ENCODE measurements at regions not wholly inside any gene's neighbourhood (a gene's known extent, or its start where the extent isn't known, plus 50 kb on each side); places are given as distances from the start of the nearest gene placed in this dataset.
A peak's percentile ranks its signal among the peaks of the same experiment; 100 is the strongest.

DNA sequence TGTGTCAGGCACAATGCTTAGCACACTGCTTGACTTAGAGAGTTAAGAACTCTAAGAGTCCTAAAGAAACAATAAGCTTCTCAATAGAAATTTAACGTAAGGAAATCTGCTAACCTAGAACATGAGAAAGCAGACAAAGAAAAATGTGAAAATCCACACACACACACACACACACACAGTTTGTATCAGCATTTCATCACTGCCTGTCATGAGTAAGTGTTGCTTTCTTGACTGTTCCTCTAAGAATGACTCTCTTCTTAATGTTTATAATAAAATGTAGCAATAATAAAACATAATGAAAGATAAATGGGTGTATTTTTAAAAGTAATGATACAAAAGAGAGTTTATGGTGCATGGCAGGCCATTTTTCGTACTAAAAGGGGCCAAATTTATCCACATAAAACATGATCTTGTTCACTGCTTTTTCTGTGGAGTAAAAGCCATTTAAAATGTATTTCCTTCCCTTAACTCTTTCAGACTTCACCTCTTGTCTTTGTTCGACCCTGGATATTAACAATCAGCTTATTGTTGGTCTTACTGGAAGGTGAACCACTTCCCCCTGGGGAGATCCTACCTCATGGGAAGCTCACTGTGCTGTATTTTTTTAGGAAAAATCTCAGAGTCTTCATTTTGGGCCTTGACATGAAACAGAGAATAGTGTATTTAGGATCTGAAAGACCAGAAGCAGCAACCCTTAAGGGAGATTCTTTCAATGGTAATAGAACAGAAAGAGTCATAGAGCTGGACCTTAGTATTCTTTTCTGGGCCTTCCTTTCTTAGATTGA lies 107.3 kb upstream of the ANKRD55 start:
- DNase-seq: no peak

DNA sequence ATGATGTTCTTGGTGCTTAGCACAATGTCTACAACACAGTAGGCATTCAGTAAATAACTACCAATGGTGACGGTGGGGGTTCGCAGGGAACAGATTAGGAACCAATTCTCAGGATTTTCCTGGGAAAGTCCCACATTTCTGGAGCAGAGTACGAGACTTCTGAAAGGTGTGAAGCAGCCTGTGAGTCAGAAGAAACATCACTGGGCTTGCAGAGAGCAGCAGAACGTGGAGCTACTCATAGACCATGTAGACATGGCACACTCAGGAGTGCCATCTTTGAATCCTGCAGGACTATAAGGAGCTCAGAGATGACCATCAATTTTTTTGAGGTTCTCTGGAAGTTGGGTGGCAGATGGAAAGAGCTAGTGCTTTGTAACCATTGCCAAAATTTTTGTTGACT lies 106.6 kb upstream of the ANKRD55 start:
- DNase-seq: no peak

DNA sequence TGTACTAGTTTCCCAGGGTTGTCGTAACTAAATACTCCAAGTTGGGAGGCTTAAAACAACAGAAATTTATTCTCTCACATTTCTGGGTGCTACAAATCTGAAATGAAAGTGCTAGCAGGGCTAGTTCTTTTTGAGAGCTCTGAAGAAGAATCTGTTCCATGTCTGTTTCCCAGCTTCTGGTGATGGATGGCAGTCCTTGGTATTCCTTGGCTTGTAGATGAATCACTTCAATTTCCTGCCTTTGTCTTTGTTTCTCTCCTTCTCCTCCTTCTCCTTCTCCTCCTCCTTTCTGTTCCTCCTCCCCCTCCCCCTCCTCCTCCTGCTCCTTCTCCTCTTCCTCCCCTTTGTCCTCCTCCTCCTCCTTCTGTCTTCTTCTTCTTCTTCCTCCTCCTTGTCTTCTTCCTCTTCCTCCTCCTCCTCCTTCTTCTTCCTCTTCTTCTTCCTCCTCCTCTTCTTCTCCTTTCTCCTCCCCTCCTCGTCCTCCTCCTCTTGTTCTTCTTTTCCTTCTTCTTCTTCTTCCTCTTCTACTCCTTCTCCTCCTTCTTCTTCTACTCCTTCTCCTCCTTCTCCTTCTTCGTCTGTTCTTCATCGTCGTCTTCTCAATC lies 104.7 kb upstream of the ANKRD55 start:
- no peak for DNase-seq

DNA sequence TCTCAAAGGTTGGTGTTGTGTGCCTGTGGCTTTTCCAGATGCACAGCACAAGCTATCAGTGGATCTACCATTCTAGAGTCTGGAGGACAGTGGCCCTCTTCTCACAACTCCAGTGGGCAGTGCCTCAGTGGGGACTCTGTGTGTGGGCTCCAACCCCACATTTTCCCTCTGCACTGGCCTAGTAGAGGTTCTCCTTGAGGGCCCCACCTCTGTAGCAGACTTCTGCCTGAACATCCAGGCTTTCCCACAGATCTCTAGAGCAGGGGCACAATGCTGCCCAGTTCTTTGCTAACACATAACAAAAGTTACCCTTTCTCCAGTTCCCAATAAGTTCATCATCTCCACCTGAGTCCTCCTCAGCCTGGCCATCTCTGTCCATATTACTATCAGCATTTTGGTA lies 102.1 kb upstream of the ANKRD55 start:
- no peak for DNase-seq

DNA sequence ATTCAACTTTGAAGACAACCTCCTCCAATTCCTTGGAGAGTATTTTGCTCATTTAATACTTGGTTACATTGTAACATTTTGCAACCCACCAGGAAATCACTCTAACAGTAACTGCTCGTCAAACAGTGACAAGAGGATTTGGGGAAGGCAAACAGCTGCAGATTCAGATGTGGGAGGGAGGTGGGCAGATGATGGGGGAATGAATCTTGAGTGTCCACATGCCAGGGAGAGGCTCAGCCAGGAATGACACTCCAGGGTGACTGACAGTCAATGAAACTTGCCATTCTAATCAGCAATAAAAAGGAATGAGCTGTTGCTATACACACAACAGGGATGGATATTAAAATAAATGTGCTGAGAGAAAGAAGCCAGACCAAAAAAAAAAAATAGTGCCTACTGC lies 97.7 kb upstream of the ANKRD55 start:
- no peak for DNase-seq

DNA sequence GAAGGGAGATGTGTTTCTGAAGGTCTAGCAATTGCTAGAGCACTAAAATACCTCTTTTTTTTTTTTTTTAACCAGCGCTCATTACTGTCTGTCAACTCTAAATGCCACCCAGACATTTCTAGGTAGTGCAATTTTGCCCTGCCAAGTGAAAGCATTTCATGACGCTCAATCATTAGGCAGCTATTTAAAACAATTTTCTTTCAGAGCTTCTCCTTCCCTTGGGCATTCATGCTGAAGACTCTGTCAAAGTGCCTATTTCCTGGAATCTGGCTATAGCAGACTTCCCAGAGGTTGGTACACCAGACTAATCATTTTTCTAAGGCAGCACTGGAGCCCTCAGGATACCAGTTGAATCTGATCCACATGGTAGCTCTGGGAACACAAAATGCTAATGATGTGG lies 97.0 kb upstream of the ANKRD55 start:
- no peak for DNase-seq

DNA sequence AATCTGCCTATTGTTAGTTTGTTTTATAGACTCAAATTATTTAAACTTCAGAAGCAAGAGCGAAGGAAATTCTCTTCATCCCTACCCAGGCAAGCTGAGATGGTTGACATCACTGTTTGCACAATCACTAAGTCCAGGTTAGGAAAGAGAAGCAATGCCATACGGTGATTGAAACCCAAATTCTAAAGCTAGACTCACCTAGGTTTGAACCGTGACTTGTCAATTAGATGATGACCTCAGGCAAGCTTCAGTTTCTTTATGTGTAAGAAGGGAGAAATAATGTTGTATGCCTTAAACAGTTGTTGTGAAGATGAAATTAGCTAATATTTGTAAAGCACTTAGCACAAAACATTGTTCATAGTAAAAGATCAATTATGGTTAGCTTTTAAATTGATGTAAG lies 96.5 kb upstream of the ANKRD55 start:
- no peak for DNase-seq

- no peak for DNase-seq
These were observed 95.8 kb upstream of the ANKRD55 start for GRCh38 chr5:56328753-56329560.

DNA sequence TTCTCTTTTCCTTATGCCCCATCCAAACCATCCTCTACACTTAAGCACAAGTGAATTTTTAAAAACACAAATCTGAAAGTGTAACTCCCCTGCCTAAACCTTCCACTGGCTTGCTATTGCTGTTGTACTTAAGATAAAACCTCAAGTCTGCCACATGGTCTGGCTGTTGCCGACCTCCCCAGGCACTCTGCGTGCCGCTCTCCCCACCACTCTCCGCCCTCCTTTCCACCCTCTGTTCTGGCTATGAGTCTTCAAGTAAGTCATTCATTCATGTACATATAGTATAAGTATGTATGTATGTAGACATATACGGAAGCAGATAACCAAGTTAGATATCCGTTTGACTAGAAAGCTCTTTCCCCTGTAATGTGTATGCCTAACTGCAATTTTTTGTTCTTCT lies 94.7 kb upstream of the ANKRD55 start:
- no peak for DNase-seq

- DNase-seq: no peak
These were observed 93.6 kb upstream of the ANKRD55 start for GRCh38 chr5:56326770-56327169.

DNA sequence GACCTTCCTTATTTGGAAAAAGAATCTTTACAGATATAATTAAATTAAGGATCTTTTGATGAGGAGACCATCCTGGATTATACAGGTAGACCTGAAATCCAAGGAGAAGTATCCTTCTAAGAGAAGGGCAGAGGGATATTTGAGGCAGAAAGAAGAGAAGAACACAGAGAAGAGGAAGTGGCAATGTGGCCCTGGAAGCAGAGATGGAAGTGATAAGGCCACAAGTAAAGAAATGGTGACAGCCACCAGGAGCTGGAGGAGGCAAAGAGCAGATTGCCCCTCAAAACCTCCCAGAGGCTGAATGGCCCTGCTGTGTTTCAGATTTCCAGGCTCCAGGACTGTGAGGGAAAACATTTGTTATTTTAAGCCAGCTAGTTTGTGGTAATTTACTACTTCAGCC lies 93.0 kb upstream of the ANKRD55 start:
- DNase-seq: no peak

- DNase-seq: no peak
These were observed 91.9 kb upstream of the ANKRD55 start for GRCh38 chr5:56325039-56325438.

DNA sequence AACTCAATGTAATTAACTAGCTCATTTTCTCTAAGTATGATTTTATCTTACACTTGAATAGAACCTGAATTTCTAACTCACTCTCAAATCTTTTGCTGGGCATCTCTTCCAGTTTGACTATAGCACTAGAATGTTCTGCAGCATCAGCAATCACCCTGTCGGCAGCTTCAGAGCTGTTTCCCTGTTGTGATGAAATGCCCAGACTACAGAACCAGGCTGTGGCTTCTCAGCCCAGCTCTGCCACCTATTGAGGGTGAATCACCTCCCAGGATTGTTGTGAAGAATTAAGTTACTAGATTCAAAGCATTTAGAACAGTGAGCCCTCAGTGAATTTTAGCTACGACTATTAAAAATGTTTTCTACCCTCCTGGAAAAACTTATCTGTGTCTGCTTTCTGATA lies 90.4 kb upstream of the ANKRD55 start:
- peak; percentile 24 for DNase-seq

DNA sequence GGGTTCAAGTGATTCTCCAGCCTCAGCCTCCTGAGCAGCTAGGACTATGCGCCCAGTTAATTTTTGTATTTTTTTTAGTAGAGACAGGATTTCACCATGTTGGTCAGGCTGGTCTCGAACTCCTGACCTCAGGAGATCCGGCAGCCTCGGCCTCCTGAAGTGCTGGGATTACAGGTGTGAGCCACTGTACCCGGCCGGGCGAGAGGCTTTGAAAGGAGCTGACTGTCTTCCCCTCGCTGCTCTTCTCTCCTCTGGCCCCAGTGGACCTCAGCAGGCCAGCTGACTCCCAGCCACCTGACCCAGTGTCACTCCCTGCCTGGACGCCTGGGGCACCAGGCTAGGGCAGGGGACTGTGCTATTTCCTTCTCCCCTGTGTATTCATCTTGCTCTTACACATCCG lies 89.5 kb upstream of the ANKRD55 start:
- DNase-seq: no peak

GRCh38 chr5:56321236-56321881 lies 88.2 kb upstream of the ANKRD55 start:
- no peak for DNase-seq

DNA sequence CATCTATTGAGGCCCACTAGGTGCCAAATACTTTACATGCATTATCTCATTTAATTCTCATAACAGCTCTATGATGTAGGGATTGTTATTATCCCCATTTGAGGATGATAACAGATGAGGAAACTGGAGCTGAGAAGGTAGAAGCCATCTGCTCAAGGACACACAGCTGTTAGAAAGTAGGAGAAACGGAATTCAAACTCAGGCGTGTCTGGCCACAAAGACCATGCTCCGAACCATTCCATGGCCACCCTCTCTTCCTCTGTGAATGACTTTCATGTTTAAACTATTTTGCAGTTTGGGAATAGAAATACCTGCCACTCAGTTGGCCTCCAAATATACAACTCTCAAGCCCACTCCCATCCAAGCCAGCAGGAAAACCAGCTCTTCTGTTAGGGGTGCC lies 87.6 kb upstream of the ANKRD55 start:
- DNase-seq: no peak

- no peak for DNase-seq
These were observed 86.5 kb upstream of the ANKRD55 start for GRCh38 chr5:56319526-56320181.

GRCh38 chr5:56317923-56318561 lies 84.9 kb upstream of the ANKRD55 start:
- no peak for DNase-seq

- DNase-seq: no peak
These were observed 83.3 kb upstream of the ANKRD55 start for GRCh38 chr5:56316299-56316994.

- no peak for DNase-seq
These were observed 81.4 kb upstream of the ANKRD55 start for GRCh38 chr5:56314529-56314928.

- DNase-seq: no peak
These were observed 80.5 kb upstream of the ANKRD55 start for GRCh38 chr5:56313596-56313995.

GRCh38 chr5:56313004-56313531 lies 79.9 kb upstream of the ANKRD55 start:
- DNase-seq: no peak

All from 8988T (cell line).